MM.1S (cell line): ENCODE measurements at regions not wholly inside any gene's neighbourhood (a gene's known extent, or its start where the extent isn't known, plus 50 kb on each side); places are given as distances from the start of the nearest gene placed in this dataset.

Experiments used
- DNase-seq: peaks from one replicate; pipeline ENCODE4 v3.0.0-alpha.2; 2015
- H2AFZ ChIP-seq: fragments of 300-600 bp; sonication (generic); 2 replicates; pipeline ENCODE4 v1.6.0; 2016; ENCODE audit warnings: antibody characterized with exemption, low read length
- H3F3A ChIP-seq: fragments of 300-600 bp; sonication (generic); 2 replicates; pipeline ENCODE4 v1.6.1; 2016; ENCODE audit warnings: mild to moderate bottlenecking, antibody characterized with exemption, low read length, moderate library complexity, mixed read lengths; ENCODE audit not compliant: insufficient read depth
- H3K27ac ChIP-seq: fragments of 300-600 bp; sonication (generic); 2 replicates; pipeline ENCODE4 v1.5.1; 2016; ENCODE audit warnings: mild to moderate bottlenecking, low read length
- H3K27me3 ChIP-seq: fragments of 300-600 bp; sonication (generic); replicated peaks from 2 replicates; pipeline ENCODE4 v1.6.0; 2016; ENCODE audit warnings: low read length; ENCODE audit not compliant: insufficient read depth
- H3K36me3 ChIP-seq: fragments of 300-600 bp; sonication (generic); replicated peaks from 2 replicates; pipeline ENCODE4 v1.6.1; 2016; ENCODE audit warnings: mild to moderate bottlenecking, low read length, mixed read lengths; ENCODE audit not compliant: insufficient read depth
- H3K4me1 ChIP-seq: fragments of 300-600 bp; sonication (generic); 2 replicates; pipeline ENCODE4 v1.6.1; 2016; ENCODE audit warnings: low read length, mixed read lengths
- H3K4me2 ChIP-seq: fragments of 300-600 bp; sonication (generic); 2 replicates; pipeline ENCODE4 v1.6.0; 2016; ENCODE audit warnings: low read depth, low read length
- H3K4me3 ChIP-seq: fragments of 300-600 bp; sonication (generic); 2 replicates; pipeline ENCODE4 v1.5.1; 2016; ENCODE audit warnings: low read length, mixed read lengths
- H3K79me2 ChIP-seq: fragments of 300-600 bp; sonication (generic); 2 replicates; pipeline ENCODE4 v1.6.1; 2016; ENCODE audit warnings: mixed run types, low read length, mixed read lengths
- H3K9ac ChIP-seq: fragments of 300-600 bp; sonication (generic); 2 replicates; pipeline ENCODE4 v1.6.1; 2016; ENCODE audit warnings: low read length, mixed read lengths
- H3K9me2 ChIP-seq: fragments of 300-600 bp; sonication (generic); replicated peaks from 2 replicates; pipeline ENCODE4 v1.6.1; 2016; ENCODE audit warnings: mild to moderate bottlenecking, low read length, mixed read lengths; ENCODE audit not compliant: insufficient read depth
- H3K9me3 ChIP-seq: fragments of 300-600 bp; sonication (generic); replicated peaks from 2 replicates; pipeline ENCODE4 v1.6.1; 2016; ENCODE audit warnings: mild to moderate bottlenecking, low read length, mixed read lengths; ENCODE audit not compliant: insufficient read depth
- H4K20me1 ChIP-seq: fragments of 300-600 bp; sonication (generic); 2 replicates; pipeline ENCODE4 v1.6.1; 2016; ENCODE audit warnings: mild to moderate bottlenecking, low read length, moderate library complexity, mixed read lengths; ENCODE audit not compliant: insufficient read depth
- CTCF ChIP-seq: fragments of 300-600 bp; sonication (generic); IDR thresholded peaks from 2 replicates; pipeline ENCODE4 v1.5.1; 2016; ENCODE audit warnings: antibody characterized with exemption, low read length, mixed read lengths
- EZH2 ChIP-seq: fragments of 300-600 bp; sonication (generic); optimal IDR thresholded peaks from 2 replicates; pipeline ENCODE3; 2017; ENCODE audit warnings: low read depth, mild to moderate bottlenecking, antibody characterized with exemption, low read length, mixed read lengths
- EZH2phosphoT487 ChIP-seq: fragments of 300-600 bp; sonication (generic); IDR thresholded peaks from 2 replicates; pipeline ENCODE4 v1.6.1; 2018; ENCODE audit warnings: antibody characterized with exemption, low read length

- no peaks in the 10 kb centered on the region for H3F3A ChIP-seq
- H3K4me2 ChIP-seq: no peak overlapping the region
- H3K9me3 ChIP-seq: no peaks in the 10 kb centered on the region
- H3K9ac ChIP-seq: no peak overlapping the region
- H3K27me3 ChIP-seq: no peaks in the 10 kb centered on the region
- no peak overlapping the region for H3K4me3 ChIP-seq
- no peaks in the 10 kb centered on the region for H3K36me3 ChIP-seq
- no peak overlapping the region for H2AFZ ChIP-seq
- DNase-seq: no peak
- TF ChIP-seq EZH2phosphoT487 (no peak), EZH2 (no peak), CTCF (no peak)
- H3K4me1 ChIP-seq: no peaks in the 10 kb centered on the region
- no peak overlapping the region for H3K27ac ChIP-seq
- H3K79me2 ChIP-seq: no peaks in the 10 kb centered on the region
- H3K9me2 ChIP-seq: no peaks in the 10 kb centered on the region
- no peaks in the 10 kb centered on the region for H4K20me1 ChIP-seq
These were observed 484.5 kb upstream of the ZMIZ1 start for GRCh38 chr10:78584266-78584665.

GRCh38 chr10:78584681-78585080 is 484.1 kb upstream of the ZMIZ1 start:
- H3K4me2 ChIP-seq: no peak overlapping the region
- DNase-seq: no peak
- H2AFZ ChIP-seq: no peak overlapping the region
- H3F3A ChIP-seq: no peaks in the 10 kb centered on the region
- H3K27me3 ChIP-seq: no peaks in the 10 kb centered on the region
- no peaks in the 10 kb centered on the region for H3K9me2 ChIP-seq
- H3K4me3 ChIP-seq: no peak overlapping the region
- H3K79me2 ChIP-seq: no peaks in the 10 kb centered on the region
- TF ChIP-seq CTCF (no peak), EZH2phosphoT487 (no peak), EZH2 (no peak)
- H3K27ac ChIP-seq: no peak overlapping the region
- no peak overlapping the region for H3K9ac ChIP-seq
- no peaks in the 10 kb centered on the region for H3K36me3 ChIP-seq
- H3K4me1 ChIP-seq: no peaks in the 10 kb centered on the region
- H3K9me3 ChIP-seq: no peaks in the 10 kb centered on the region
- H4K20me1 ChIP-seq: no peaks in the 10 kb centered on the region

GRCh38 chr10:78585952-78586351 is 482.8 kb upstream of the ZMIZ1 start:
- Histone ChIP-seq H3K9me3 (no peaks in the 10 kb centered on the region), H2AFZ (no peak overlapping the region), H3K4me2 (no peak overlapping the region), H3K9ac (no peak overlapping the region), H3K4me1 (no peaks in the 10 kb centered on the region), H3K27me3 (no peaks in the 10 kb centered on the region), H3K36me3 (no peaks in the 10 kb centered on the region), H3F3A (no peaks in the 10 kb centered on the region), H4K20me1 (no peaks in the 10 kb centered on the region), H3K79me2 (no peaks in the 10 kb centered on the region), H3K9me2 (no peaks in the 10 kb centered on the region), H3K27ac (no peak overlapping the region), H3K4me3 (no peak overlapping the region)
- no peak for DNase-seq
- TF ChIP-seq CTCF (no peak), EZH2 (no peak), EZH2phosphoT487 (no peak)
